Activated CD4-positive, CD25-positive, alpha-beta regulatory T cell treated with anti-CD3 and anti-CD28 coated beads, Interleukin-2, amount 50 U/mL, for 72 hours (primary cell): ENCODE measurements at regions not wholly inside any gene's neighbourhood (a gene's known extent, or its start where the extent isn't known, plus 50 kb on each side); places are given as distances from the start of the nearest gene placed in this dataset.

Experiments used
- DNase-seq: peaks from one replicate; pipeline ENCODE4 v3.0.0; 2021

GRCh38 chr14:82190742-82191141 is 657.1 kb upstream of the SEL1L start:
- DNase-seq: no peak

- no peak for DNase-seq
Measured at GRCh38 chr14:82192387-82192786, 658.7 kb upstream of the SEL1L start.

GRCh38 chr14:82223276-82223675 is 689.6 kb upstream of the SEL1L start:
- DNase-seq: no peak

- no peak for DNase-seq
Measured at GRCh38 chr14:82224610-82225009, 691.0 kb upstream of the SEL1L start.

GRCh38 chr14:82230748-82231147 is 697.1 kb upstream of the SEL1L start:
- no peak for DNase-seq

GRCh38 chr14:82238649-82239048 is 705.0 kb upstream of the SEL1L start:
- no peak for DNase-seq

- DNase-seq: no peak
Measured at GRCh38 chr14:82239223-82239622, 705.6 kb upstream of the SEL1L start.

GRCh38 chr14:82244791-82245190 is 711.1 kb upstream of the SEL1L start:
- DNase-seq: no peak

- DNase-seq: no peak
Measured at GRCh38 chr14:82251494-82251893, 717.8 kb upstream of the SEL1L start.

GRCh38 chr14:82270286-82270685 is 736.6 kb upstream of the SEL1L start:
- no peak for DNase-seq

GRCh38 chr14:82298811-82299210 is 765.2 kb upstream of the SEL1L start:
- no peak for DNase-seq

- DNase-seq: no peak
Measured at GRCh38 chr14:82309199-82309598, 775.5 kb upstream of the SEL1L start.

- DNase-seq: no peak
Measured at GRCh38 chr14:82313889-82314288, 780.2 kb upstream of the SEL1L start.

- DNase-seq: no peak
Measured at GRCh38 chr14:82328442-82328841, 794.8 kb upstream of the SEL1L start.

GRCh38 chr14:82341261-82341810 is 807.7 kb upstream of the SEL1L start:
- DNase-seq: no peak

- no peak for DNase-seq
Measured at GRCh38 chr14:82342596-82342995, 808.9 kb upstream of the SEL1L start.

GRCh38 chr14:82345184-82345583 is 811.5 kb upstream of the SEL1L start:
- DNase-seq: no peak

- DNase-seq: no peak
Measured at GRCh38 chr14:82354126-82354525, 820.5 kb upstream of the SEL1L start.

GRCh38 chr14:82359201-82359600 is 825.5 kb upstream of the SEL1L start:
- DNase-seq: no peak

- no peak for DNase-seq
Measured at GRCh38 chr14:82362452-82362851, 828.8 kb upstream of the SEL1L start.

GRCh38 chr14:82365471-82365870 is 831.8 kb upstream of the SEL1L start:
- no peak for DNase-seq

- DNase-seq: no peak
Measured at GRCh38 chr14:82366803-82367202, 833.1 kb upstream of the SEL1L start.

GRCh38 chr14:82379291-82379690 is 845.6 kb upstream of the SEL1L start:
- DNase-seq: no peak

GRCh38 chr14:82385048-82385447 is 851.4 kb upstream of the SEL1L start:
- DNase-seq: no peak

- DNase-seq: no peak
Measured at GRCh38 chr14:82387699-82388098, 854.0 kb upstream of the SEL1L start.

- DNase-seq: no peak
Measured at GRCh38 chr14:82388488-82388887, 854.8 kb upstream of the SEL1L start.
